Stimulated activated CD4-positive, alpha-beta T cell treated with anti-CD3 and anti-CD28 coated beads, Interleukin-15, amount 100 ng/mL, for 24 hours (primary cell): ENCODE measurements at regions not wholly inside any gene's neighbourhood (a gene's known extent, or its start where the extent isn't known, plus 50 kb on each side); places are given as distances from the start of the nearest gene placed in this dataset.

ENCODE experiments used
- DNase-seq: peaks from one replicate; pipeline ENCODE4 v3.0.0-alpha.2; 2020

GRCh38 chr2:12177455-12178288 lies 431.2 kb downstream of the LPIN1 start:
- no peak for DNase-seq

DNA sequence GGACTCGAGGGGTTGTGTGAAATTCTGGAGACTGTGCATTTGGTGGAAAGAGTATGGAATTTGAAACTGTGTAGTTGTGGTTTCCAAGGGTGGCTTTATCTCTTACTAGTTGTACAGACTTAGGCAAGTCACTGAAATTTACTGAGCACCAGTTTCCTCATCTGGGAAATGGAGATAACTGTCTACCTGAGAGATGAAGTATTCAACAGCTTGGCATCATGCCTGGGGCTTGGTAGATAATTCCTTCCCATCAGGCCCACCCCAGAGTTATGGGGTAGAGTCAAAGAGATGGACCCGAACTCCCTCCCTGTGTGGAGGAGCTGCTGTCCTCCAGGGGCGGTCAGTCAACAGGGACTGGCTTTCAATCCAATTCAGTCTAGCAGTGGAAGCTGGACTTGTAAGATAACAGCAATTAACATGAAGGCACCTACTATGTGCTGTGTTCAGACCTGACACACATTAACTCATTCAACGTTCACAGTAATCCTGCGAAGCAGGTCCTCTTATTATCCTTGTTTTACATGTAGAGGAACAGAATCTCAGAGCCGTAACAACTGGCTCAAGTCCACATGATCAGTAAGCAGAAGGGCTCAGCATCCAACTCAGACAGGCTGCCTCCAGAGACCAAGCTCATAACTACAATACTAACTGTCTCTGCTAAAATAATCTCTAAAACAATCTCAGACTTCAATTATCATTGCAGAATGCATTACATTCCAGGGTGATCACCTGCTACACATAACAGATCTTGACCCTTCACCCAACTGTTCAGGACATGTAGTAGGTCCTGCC lies 432.1 kb downstream of the LPIN1 start:
- DNase-seq = no peak

- no peak for DNase-seq
Measured at GRCh38 chr2:12180031-12180430, 433.6 kb downstream of the LPIN1 start.

GRCh38 chr2:12183032-12183645 lies 436.7 kb downstream of the LPIN1 start:
- DNase-seq = no peak

DNA sequence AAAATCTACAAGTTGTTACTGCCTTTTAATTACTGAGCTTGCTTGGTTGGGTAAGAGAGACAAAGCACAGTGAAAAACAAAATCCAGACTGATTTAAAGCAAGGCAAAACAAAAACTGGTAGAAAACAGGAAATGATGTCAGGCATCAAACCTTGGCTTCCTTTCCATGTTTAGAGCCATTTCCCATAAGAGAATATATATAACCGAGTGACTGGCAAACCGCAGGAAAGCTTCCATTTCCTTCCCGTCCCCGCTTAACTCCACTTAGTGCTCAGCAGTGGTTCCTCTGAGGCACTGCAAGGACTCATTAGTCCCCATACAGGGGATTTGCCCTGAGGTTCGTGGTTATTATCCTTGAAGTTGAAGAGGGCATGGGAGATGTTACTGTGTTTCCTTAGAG lies 446.3 kb downstream of the LPIN1 start:
- no peak for DNase-seq

DNA sequence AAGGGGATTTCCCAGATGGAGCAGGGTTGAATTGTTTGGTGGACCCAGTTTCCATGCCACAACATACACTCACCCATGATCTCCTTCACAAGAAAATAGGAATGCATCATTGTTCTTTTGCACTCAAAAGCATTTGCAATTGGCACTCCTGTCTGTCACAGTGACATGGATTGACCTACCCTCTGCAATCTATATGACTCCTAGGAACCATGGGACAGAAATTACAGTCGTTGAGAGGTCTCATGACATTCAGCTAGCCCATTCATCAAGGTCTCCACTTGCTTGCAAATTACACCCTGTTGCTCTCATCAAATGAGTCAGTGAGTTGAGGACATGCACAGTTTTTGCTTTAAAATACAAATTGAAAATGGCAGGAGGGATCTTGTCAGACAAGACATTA lies 448.5 kb downstream of the LPIN1 start:
- no peak for DNase-seq

DNA sequence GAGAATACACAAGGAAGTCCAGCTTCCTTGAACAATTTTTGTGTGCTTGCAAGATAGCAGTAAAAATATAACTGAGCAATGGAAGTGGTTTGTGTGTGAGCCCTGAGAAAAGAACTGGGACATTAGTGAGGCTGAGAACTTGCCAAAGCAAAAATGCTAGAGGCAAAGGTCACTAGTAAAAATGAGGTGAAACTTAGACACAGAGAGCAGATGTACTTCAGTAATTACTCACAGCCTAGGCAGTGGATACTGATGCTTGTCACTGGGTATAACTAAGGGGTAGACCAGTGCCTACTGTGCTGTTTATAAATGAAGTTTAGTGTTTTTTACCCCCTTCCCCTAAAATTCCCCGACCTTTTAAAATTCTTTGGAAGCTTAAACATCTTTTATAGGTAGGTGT lies 450.1 kb downstream of the LPIN1 start:
- no peak for DNase-seq

DNA sequence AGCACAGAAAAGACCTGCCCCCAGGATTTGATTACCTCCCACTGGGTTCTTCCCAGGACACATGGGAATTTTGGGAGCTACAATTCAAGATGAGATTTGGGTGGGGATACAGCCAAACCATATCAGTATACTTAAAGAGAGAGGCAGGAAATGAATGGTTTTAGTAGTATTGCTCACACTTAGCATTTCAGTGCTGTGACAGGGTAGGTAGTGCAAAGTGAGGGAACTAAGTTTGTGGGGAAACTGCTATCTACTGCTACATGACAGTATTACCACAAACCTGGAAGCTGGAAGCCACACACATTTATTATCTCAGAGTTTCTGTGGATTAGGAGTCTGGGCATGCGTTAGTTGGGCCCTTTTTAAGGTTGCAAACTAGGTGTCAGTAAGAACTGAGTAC lies 450.7 kb downstream of the LPIN1 start:
- no peak for DNase-seq

- DNase-seq = no peak
Measured at GRCh38 chr2:12199491-12200211, 453.2 kb downstream of the LPIN1 start.

DNA sequence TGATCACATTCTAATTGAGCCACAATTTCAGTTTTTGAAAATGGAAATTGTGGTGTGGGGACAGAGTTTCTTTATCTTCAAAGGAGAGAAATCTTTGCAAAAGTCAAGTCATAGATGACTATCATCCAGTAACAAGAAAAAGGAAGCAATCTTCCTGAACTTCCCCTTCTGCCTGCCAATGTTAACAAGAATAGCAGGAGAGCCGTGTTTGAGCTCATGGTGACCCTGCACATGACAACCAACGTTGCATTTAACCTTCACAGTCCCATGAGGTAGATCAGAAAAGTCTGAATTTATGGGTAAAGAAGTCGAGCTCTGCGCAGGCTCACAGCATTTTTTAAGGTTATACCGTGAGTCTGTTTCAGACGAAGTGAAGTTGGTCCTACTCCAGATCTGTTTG lies 454.9 kb downstream of the LPIN1 start:
- DNase-seq = no peak

GRCh38 chr2:12202313-12203075 lies 456.1 kb downstream of the LPIN1 start:
- no peak for DNase-seq

GRCh38 chr2:12203528-12203927 lies 457.1 kb downstream of the LPIN1 start:
- DNase-seq = no peak

- DNase-seq = no peak
Measured at GRCh38 chr2:12205086-12205485, 458.7 kb downstream of the LPIN1 start.

DNA sequence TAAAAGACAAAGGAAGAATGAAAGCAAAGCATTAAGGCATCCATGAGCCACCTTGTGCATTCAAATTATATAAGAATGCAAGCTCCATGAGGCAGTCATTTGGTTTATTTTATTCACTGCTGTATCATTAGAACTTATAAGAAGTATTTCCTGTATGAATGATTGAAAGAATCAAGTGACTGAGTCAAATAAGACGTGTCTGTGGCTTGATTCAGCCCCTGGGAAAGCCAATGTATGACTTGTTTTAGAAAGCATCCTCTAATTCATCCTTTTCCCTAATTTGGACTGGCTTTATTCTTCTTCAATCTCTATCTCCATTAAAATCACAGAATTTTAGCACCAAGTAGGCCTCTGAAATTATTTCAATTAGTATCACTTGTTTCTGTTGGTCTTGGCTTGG lies 461.1 kb downstream of the LPIN1 start:
- DNase-seq = no peak

DNA sequence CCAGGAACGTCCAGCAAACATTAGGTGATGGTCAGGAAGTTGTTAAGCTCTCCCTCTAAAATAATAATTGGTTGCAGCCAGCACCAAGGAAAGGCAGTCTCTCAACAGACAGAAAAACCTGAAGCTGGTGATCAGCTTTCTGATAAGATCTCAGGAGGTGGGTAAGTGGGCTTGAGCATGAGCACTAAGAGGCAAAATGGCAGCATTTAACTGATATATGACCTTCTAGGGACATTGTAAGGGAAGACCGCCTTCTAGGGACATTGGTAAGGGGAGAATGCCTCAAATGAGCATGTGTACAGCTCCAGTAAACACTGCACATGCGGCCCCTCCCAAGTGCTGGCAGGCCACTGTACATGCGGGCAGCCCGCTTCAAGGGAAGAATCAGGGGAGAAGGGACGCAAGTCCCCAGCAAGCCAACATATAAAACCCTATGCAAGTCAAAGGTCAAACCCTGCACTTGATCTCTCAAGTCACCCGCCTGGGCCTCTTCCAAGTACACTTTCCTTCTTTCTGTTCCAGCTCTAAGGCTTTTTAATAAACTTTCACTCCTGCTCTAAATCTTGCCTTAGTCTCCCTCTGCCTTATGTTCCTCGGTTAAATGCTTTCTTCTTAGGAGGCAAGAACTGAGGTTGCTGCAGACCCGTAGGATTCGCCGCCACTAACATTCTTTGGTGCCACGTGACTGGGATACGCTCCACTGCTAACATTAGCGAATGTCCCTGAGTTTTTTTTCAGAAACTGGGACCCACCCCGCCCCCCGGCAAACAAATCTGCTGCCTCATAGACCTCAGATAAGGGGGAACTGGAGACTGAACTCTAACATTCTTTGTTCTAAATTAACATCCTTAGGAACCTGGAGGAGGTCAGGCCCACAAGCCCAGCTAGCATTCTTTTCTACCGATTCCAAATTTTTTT lies 463.8 kb downstream of the LPIN1 start:
- DNase-seq = no peak

DNA sequence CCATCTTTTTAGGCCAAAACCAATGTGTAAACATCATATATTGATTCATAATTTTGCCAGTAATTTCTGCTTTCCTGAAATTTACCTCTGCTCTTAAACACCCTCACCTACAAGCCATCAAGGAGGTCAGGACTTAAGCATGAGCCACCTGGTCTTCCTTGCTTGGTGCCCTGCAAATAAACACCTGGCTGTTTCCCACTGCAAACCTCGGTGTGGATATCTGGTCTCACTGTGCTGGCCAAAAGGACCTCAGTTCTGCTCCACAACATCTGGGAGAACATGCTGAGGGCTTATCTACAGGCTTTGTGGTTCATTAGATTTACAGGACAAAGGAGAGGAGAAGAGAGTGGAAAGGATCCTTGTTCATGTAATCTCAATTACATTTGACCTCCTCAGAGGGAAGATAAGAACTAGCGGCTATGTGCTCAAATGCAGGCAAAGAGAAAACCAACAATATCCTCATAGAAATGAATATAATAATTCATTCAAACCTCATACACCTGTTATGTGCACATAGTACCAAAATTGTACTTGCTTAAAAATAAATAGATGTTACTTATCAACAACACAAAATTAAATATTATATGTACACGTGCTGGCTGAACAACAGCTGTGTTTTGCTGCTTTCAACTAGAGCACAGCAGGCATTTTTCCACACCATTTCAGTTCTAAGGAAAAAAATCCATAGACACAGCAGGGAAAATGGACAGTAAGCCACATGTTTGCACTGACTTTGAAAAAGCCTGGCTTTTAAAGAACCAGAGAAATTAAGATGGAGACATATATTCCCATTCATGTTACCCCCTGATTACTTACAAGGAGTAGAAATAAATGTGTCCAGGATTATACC lies 465.1 kb downstream of the LPIN1 start:
- no peak for DNase-seq

DNA sequence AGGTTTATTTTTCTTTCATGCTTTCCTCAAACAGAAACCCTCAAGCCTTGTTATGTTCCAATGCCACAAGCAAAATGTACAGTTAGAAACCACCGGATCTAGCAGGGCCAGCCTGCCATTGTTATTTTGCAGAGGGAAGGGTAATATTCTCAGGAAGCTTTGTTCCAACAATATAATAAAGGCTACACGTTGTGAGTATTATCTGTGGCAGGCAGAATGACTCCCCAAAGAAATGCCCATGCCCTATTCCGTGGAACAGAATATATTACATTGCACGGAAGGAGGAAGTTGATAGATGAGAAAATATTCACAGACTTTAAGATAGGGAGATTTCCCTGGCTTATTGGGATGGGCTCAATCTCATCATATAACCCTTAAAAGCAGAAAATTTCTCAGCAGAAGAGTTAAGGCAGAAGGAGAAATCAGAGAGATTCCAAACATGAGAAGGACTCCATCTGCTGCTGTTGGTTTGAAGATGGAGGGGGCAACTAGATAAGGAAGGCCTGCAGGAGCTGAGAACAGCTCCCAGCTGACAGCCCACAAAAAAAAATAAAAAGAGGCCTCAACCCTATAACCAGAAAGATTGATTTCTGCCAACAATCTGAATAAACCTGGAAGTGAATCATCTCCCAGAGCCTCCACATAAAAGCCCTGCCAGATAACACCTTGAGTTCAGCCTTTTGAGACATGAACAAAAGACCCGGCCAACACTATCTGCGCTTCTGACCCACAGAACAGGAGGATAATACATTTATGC lies 466.6 kb downstream of the LPIN1 start:
- no peak for DNase-seq

GRCh38 chr2:12217175-12217574 lies 470.7 kb downstream of the LPIN1 start:
- no peak for DNase-seq

DNA sequence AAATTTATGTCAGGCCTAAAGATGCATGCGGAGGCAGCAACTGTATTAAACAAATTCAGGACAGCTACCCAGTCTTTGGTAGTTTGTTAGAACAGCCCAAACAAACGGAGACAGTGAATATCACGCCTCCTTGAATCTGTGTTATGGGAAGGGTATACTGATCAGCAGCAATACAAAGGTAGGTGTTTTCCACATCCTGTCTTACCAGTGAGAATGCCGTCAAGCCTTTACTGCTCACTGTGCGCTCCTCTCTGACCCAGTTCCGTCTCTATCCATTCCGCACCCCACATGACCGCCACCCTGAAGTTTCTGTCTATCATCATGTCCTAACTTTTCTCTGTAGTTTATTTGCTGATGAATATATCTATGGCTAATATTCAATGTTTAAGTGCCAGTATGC lies 473.3 kb downstream of the LPIN1 start:
- DNase-seq = no peak

DNA sequence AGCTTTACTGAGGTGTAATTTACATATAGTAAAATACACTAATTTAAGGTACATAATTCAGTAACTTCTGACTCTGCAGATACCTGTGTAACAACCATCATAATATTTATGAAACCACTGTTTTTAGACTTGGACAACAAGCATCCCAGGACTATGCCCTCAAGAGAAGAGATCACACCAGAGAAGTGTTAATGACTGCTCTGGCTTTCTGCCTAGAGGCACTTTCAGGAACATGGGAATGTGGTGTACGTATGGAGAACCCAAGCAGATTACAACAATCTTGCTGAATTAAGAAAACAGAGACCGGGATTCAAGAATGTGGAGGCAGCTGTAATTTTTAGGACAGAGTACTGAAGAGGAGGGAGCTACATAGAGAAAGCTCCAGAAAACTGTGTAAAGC lies 475.2 kb downstream of the LPIN1 start:
- DNase-seq = no peak
